Activated T-helper 17 cell treated with anti-CD3 and anti-CD28 coated beads, Interleukin-2, amount 50 U/mL, for 72 hours (primary cell): ENCODE measurements at regions not wholly inside any gene's neighbourhood (a gene's known extent, or its start where the extent isn't known, plus 50 kb on each side); places are given as distances from the start of the nearest gene placed in this dataset.
"Not testable (repeated sequence)": the region's sequence is repeated elsewhere in the genome, so short reads cannot be mapped to it uniquely, and the experiment has no call there.

Experiments
- ATAC-seq: fragments of 150-1000 bp; cut with Tn5 transposase; replicated peaks from 2 replicates; pipeline ENCODE4 v1.10.0; 2021; ENCODE audit warnings: mild to moderate bottlenecking, moderate library complexity
- H3K27ac Mint-ChIP-seq: one replicate; pipeline ENCODE4 v1.8.0; 2022; ENCODE audit warnings: mixed read lengths
- H3K27me3 Mint-ChIP-seq: one replicate; pipeline ENCODE4 v1.8.0; 2022; ENCODE audit warnings: mixed read lengths
- H3K36me3 Mint-ChIP-seq: one replicate; pipeline ENCODE4 v1.8.0; 2022; ENCODE audit warnings: low read depth, mild to moderate bottlenecking, mixed read lengths
- H3K4me1 Mint-ChIP-seq: one replicate; pipeline ENCODE4 v1.8.0; 2022; ENCODE audit warnings: mixed read lengths
- H3K4me3 Mint-ChIP-seq: one replicate; pipeline ENCODE4 v1.8.0; 2022; ENCODE audit warnings: mild to moderate bottlenecking, mixed read lengths
- H3K9me3 Mint-ChIP-seq: one replicate; pipeline ENCODE4 v1.8.0; 2022; ENCODE audit warnings: mixed read lengths

DNA sequence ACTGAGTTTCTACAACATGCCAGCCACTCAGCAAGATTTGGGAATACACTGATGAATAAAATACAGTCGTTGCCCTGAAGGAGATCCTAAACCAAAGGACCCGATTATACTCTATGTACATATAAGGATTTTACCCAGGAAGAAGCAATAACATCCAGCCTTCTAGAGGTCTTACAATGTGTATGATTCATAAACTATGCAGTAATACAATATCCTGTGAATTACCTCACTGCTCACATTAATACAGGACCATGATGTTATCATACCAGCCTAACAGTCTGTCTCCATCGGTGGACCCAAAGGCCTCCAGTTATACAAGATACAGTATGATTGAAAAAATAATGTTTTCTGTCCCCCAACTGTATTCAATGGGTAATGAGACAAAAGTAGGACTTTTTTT is 310.5 kb upstream of the TRPM3 start:
- H3K9me3 Mint-ChIP-seq = peaks cover 5% of the 10 kb centered on the region
- ATAC-seq = no peak
- no peaks in the 10 kb centered on the region for H3K36me3 Mint-ChIP-seq
- H3K27ac Mint-ChIP-seq = no peak overlapping the region
- H3K4me1 Mint-ChIP-seq = no peaks in the 10 kb centered on the region
- peaks cover 9% of the 10 kb centered on the region for H3K27me3 Mint-ChIP-seq
- no peak overlapping the region for H3K4me3 Mint-ChIP-seq

DNA sequence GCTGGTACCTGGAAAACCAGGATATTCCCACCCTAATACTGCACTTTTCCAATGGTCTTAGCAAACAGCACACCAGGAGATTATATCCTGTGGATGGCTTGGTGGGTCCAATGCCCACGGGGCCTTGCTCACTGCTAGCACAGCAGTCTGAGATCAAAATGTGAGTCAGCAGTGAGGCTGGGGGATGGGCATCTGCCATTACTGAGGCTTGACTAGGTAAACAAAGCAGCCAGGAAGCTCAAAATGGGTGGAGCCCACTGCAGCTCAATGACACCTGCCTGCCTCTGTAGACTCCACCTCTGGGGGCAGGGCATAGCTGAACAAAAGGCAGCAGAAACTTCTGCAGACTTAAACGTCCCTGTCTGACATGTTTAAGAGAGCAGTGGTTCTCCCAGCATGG is 285.9 kb upstream of the TRPM3 start:
- not testable (repeated sequence) for H3K36me3 Mint-ChIP-seq, ATAC-seq, H3K4me3 Mint-ChIP-seq, H3K27ac Mint-ChIP-seq, H3K9me3 Mint-ChIP-seq, H3K4me1 Mint-ChIP-seq
- H3K27me3 Mint-ChIP-seq = peaks cover 11% of the 10 kb centered on the region

- ATAC-seq = no peak
- H3K27me3 Mint-ChIP-seq = peaks cover 7% of the 10 kb centered on the region
- H3K36me3 Mint-ChIP-seq = no peaks in the 10 kb centered on the region
- H3K27ac Mint-ChIP-seq = no peak overlapping the region
- no peak overlapping the region for H3K4me3 Mint-ChIP-seq
- no peaks in the 10 kb centered on the region for H3K4me1 Mint-ChIP-seq
- H3K9me3 Mint-ChIP-seq = no peaks in the 10 kb centered on the region
Measured at GRCh38 chr9:71403106-71403505, 281.7 kb upstream of the TRPM3 start.

GRCh38 chr9:71393005-71393404 is 271.6 kb upstream of the TRPM3 start:
- no peak for ATAC-seq
- H3K36me3 Mint-ChIP-seq = no peaks in the 10 kb centered on the region
- H3K9me3 Mint-ChIP-seq = no peaks in the 10 kb centered on the region

DNA sequence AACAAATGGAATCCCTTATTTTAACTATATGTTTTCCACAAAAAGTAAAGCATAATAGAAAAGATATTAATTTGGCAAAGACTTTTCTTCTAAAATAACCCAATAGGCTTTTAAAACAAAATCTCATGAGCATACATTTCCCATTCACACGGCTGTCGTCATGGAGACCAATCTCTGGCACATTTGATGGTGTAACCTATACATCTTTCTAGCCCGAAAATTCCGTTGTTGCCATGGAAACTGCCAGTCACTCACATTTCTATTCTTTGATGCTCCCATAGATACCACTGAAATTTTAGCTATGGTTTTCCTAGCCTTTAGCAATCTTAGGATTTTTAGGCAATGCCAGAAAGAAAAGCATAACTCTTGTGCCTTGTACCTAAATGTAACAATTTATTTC is 262.9 kb upstream of the TRPM3 start:
- H3K36me3 Mint-ChIP-seq = no peaks in the 10 kb centered on the region
- no peaks in the 10 kb centered on the region for H3K4me1 Mint-ChIP-seq
- no peaks in the 10 kb centered on the region for H3K9me3 Mint-ChIP-seq
- no peak overlapping the region for H3K4me3 Mint-ChIP-seq
- H3K27ac Mint-ChIP-seq = no peak overlapping the region
- H3K27me3 Mint-ChIP-seq = peaks cover 5% of the 10 kb centered on the region
- no peak for ATAC-seq

More at GRCh38 chr9:71393005-71393404, 271.6 kb upstream of the TRPM3 start:
- Mint-ChIP-seq H3K4me3 (no peak overlapping the region), H3K27ac (no peak overlapping the region), H3K4me1 (no peaks in the 10 kb centered on the region), H3K27me3 (peaks cover 4% of the 10 kb centered on the region)

DNA sequence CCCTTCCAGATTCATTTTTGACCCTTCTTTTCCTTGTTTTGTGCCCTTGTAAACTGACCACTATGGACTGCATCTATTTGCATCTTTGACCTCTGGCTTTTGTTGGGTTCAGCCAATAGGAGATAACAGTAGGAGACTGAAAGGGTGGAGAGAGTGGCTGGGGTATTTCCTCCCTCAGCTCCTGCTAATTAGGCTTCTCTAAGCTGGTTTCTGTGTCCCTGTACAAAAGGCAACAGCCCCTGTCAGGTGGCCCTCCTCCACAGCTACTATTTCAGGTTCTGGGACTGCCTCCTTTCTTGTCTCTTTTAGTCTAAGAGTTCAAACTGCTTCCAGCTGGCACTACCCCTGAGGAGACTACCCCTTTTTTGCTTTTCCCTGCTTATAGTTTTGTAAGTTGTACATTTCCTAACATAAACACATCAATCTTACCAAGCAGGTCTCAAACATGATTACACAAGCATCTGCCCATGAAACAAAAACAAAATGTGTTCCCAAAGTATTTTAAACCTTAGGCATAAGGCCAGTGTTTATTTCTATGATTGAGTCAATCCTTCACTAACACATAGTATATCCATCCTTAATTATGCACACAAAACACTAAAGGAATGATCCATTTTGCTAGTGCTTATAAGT is 262.0 kb upstream of the TRPM3 start:
- H3K4me1 Mint-ChIP-seq = no peaks in the 10 kb centered on the region
- ATAC-seq = no peak
- H3K9me3 Mint-ChIP-seq = no peaks in the 10 kb centered on the region
- H3K27me3 Mint-ChIP-seq = peaks cover 5% of the 10 kb centered on the region
- no peak overlapping the region for H3K4me3 Mint-ChIP-seq
- no peaks in the 10 kb centered on the region for H3K36me3 Mint-ChIP-seq
- H3K27ac Mint-ChIP-seq = no peak overlapping the region

DNA sequence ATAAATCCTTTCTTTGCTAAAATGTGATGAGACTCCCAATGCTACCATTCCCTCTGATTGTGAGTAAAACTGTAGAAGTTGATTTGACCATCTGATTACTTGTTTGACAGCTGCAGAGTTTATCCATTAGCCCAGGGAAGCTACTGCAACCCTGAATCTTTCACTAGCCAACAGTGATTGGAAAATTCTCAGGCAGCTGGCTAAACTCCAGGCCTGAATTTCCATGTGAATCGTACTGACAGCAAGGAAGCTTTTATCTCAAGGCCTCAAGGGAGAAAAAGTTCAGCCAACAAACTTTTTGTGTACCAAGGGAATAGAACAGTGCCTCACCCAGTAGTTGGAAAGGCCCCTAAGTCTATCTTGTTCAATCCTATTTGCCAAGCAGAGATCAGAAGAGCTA is 246.7 kb upstream of the TRPM3 start:
- H3K36me3 Mint-ChIP-seq = no peaks in the 10 kb centered on the region
- no peaks in the 10 kb centered on the region for H3K4me1 Mint-ChIP-seq
- no peak overlapping the region for H3K27ac Mint-ChIP-seq
- no peaks in the 10 kb centered on the region for H3K9me3 Mint-ChIP-seq
- no peak for ATAC-seq
- H3K4me3 Mint-ChIP-seq = no peak overlapping the region
- peaks cover 9% of the 10 kb centered on the region for H3K27me3 Mint-ChIP-seq

- Mint-ChIP-seq H3K27ac (no peak overlapping the region), H3K9me3 (no peaks in the 10 kb centered on the region), H3K4me1 (no peaks in the 10 kb centered on the region), H3K36me3 (no peaks in the 10 kb centered on the region), H3K4me3 (no peak overlapping the region), H3K27me3 (no peaks in the 10 kb centered on the region)
- ATAC-seq = no peak
Measured at GRCh38 chr9:71364186-71364955, 242.9 kb upstream of the TRPM3 start.

GRCh38 chr9:71363286-71363961 is 242.0 kb upstream of the TRPM3 start:
- Mint-ChIP-seq H3K4me3 (no peak overlapping the region), H3K9me3 (no peaks in the 10 kb centered on the region), H3K4me1 (no peaks in the 10 kb centered on the region), H3K36me3 (no peaks in the 10 kb centered on the region), H3K27ac (no peak overlapping the region), H3K27me3 (no peaks in the 10 kb centered on the region)
- no peak for ATAC-seq

GRCh38 chr9:71361357-71361756 is 239.9 kb upstream of the TRPM3 start:
- no peaks in the 10 kb centered on the region for H3K4me1 Mint-ChIP-seq
- no peak overlapping the region for H3K4me3 Mint-ChIP-seq
- H3K9me3 Mint-ChIP-seq = no peaks in the 10 kb centered on the region
- H3K36me3 Mint-ChIP-seq = no peaks in the 10 kb centered on the region
- no peak for ATAC-seq
- H3K27ac Mint-ChIP-seq = no peak overlapping the region
- H3K27me3 Mint-ChIP-seq = no peaks in the 10 kb centered on the region

DNA sequence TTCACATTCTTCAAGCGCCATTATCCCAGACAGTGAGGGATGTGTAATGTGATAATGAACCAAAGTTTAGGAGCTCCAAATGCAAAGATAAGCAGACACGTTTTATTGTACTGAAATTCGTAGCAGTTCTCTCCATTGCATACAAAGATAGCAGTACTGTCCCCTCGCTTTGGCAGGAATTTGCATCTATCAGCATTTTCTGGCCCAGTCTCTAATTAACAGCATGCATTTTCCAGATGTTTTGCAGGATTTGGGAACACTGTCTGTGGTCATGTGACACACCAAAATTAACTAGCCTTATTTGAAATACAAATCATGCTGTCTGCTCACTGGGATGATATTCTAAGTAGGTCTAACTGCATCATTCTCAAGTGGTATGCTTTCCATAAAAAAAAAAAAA is 235.9 kb upstream of the TRPM3 start:
- no peak for ATAC-seq
- Mint-ChIP-seq H3K9me3 (no peaks in the 10 kb centered on the region), H3K27me3 (no peaks in the 10 kb centered on the region), H3K4me3 (no peak overlapping the region), H3K27ac (no peak overlapping the region), H3K4me1 (no peaks in the 10 kb centered on the region), H3K36me3 (no peaks in the 10 kb centered on the region)

DNA sequence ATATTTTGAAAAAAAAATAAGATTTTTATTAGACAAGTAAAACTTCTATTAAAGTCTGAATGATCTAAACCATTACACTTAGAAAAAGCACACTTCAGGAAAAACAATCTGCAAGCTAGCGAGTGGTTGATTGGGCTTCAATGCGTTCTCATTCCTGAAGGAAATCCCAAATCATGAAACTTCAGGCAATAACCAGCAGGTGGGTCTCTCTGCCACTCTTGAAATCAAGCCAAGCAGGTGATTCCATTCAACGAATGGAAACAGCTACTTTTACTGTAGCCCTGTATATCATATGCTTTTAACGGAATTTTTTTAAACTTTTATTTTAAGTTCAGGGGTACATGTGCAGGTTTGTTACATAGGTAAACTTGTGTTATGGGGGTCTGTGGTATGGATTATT is 234.5 kb upstream of the TRPM3 start:
- no peaks in the 10 kb centered on the region for H3K36me3 Mint-ChIP-seq
- no peak overlapping the region for H3K4me3 Mint-ChIP-seq
- H3K27ac Mint-ChIP-seq = no peak overlapping the region
- no peaks in the 10 kb centered on the region for H3K9me3 Mint-ChIP-seq
- H3K4me1 Mint-ChIP-seq = no peaks in the 10 kb centered on the region
- no peak for ATAC-seq
- no peaks in the 10 kb centered on the region for H3K27me3 Mint-ChIP-seq

DNA sequence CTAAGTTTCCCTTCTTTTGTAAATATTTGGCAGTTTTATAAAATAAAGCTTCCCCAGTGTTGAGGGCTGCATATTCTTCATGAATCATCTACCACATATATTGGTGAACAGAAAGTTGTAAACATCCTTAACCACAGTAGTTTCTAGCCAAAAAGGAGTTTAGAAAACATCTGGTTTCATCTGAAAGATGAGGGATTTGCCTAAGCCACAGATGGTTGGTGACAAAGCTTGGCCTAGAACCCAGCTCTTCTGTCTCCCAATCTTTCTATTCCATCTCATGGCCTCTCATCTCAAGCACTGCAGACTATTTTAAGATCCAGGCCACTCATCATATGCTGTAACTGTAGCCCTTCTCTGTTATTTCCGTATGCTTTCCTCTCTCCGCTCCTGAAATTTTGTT is 232.3 kb upstream of the TRPM3 start:
- no peaks in the 10 kb centered on the region for H3K4me1 Mint-ChIP-seq
- H3K9me3 Mint-ChIP-seq = no peaks in the 10 kb centered on the region
- no peaks in the 10 kb centered on the region for H3K36me3 Mint-ChIP-seq
- no peak for ATAC-seq
- no peak overlapping the region for H3K27ac Mint-ChIP-seq
- H3K27me3 Mint-ChIP-seq = no peaks in the 10 kb centered on the region
- no peak overlapping the region for H3K4me3 Mint-ChIP-seq

GRCh38 chr9:71352837-71353236 is 231.4 kb upstream of the TRPM3 start:
- ATAC-seq = no peak
- Mint-ChIP-seq H3K4me1 (no peaks in the 10 kb centered on the region), H3K27ac (no peak overlapping the region), H3K36me3 (no peaks in the 10 kb centered on the region), H3K4me3 (no peak overlapping the region), H3K27me3 (no peaks in the 10 kb centered on the region), H3K9me3 (no peaks in the 10 kb centered on the region)

DNA sequence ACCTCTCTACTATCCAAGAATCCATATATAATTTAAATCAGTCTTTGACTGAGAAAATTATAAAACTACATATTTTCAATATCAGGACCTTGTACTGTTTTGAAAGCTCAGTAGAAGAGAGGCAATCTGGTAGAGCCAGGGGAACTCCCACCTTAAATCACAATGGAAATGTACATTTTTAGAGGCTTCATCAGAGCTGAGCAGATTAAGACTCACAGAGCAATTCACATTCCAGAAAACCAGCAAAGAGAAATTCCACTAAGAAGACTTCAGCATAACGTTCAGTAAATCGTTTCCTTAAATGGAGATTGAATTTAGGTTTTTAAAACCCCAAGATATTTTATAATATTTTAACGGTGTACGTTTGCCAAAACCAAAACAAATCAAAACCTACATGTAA is 227.8 kb upstream of the TRPM3 start:
- H3K27me3 Mint-ChIP-seq = peaks cover 6% of the 10 kb centered on the region
- H3K27ac Mint-ChIP-seq = no peak overlapping the region
- no peaks in the 10 kb centered on the region for H3K9me3 Mint-ChIP-seq
- H3K36me3 Mint-ChIP-seq = no peaks in the 10 kb centered on the region
- H3K4me1 Mint-ChIP-seq = no peaks in the 10 kb centered on the region
- no peak for ATAC-seq
- H3K4me3 Mint-ChIP-seq = no peak overlapping the region
